IMR-90 (cell line): ENCODE measurements at regions not wholly inside any gene's neighbourhood (a gene's known extent, or its start where the extent isn't known, plus 50 kb on each side); places are given as distances from the start of the nearest gene placed in this dataset.

ENCODE experiments used
- ATAC-seq: fragments of 200-7000 bp; cut with Tn5 transposase; 2 replicates; pipeline ENCODE4 v1.9.1; 2020; ENCODE audit warnings: low read depth, mild to moderate bottlenecking, moderate library complexity
- BruUV-seq: library from RNA; stranded (reverse); fragments of 400-500 nt; replicated peaks from 2 replicates; lab custom pipeline; 2021; lab: Mats Ljungman, UMichigan
- CTCF ChIA-PET: fragments of 300-600 bp; formaldehyde crosslinking; extraction: SDS; loops from one replicate; lab custom pipeline; 2021; ENCODE audit warnings: antibody characterized with exemption; lab: Yijun Ruan, JAX
- POLR2A ChIA-PET: fragments of 300-600 bp; sonication (Branson Sonifier 250); formaldehyde crosslinking; loops from one replicate; lab custom pipeline; 2022; ENCODE audit warnings: antibody characterized with exemption; ENCODE audit not compliant: unreplicated experiment; lab: Charles Lee
- DNase-seq: peaks from one replicate; pipeline ENCODE4 v3.0.0; 2013
- H2AFZ ChIP-seq: replicated peaks from 2 replicates; pipeline ENCODE3; 2013; ENCODE audit warnings: low read length, mild to moderate bottlenecking; ENCODE audit not compliant: poor library complexity
- H2AK5ac ChIP-seq: 2 replicates; pipeline ENCODE4 v1.6.1; 2013; ENCODE audit warnings: low read depth, low read length, inconsistent platforms
- H2AK9ac ChIP-seq: replicated peaks from 2 replicates; pipeline ENCODE3; 2013; ENCODE audit warnings: mild to moderate bottlenecking, low read depth, low read length, moderate library complexity; ENCODE audit not compliant: poor library complexity
- H2BK120ac ChIP-seq: 2 replicates; pipeline ENCODE4 v1.6.1; 2013; ENCODE audit warnings: low read depth, low read length, inconsistent platforms
- H2BK15ac ChIP-seq: 3 replicates; pipeline ENCODE4 v1.6.1; 2013; ENCODE audit warnings: low read depth, low read length, inconsistent platforms
- H2BK20ac ChIP-seq: 2 replicates; pipeline ENCODE4 v1.6.1; 2013; ENCODE audit warnings: low read depth, mild to moderate bottlenecking, inconsistent platforms, low read length, moderate library complexity
- H2BK5ac ChIP-seq: 2 replicates; pipeline ENCODE4 v1.6.1; 2013; ENCODE audit warnings: mild to moderate bottlenecking, low read depth, low read length, inconsistent platforms; ENCODE audit not compliant: poor library complexity, severe bottlenecking
- H3K14ac ChIP-seq: replicated peaks from 2 replicates; pipeline ENCODE4 v1.6.1; 2013; ENCODE audit warnings: low read depth, low read length, inconsistent platforms
- H3K18ac ChIP-seq: 2 replicates; pipeline ENCODE4 v1.6.1; 2013; ENCODE audit warnings: low read depth, low read length, control low read depth
- H3K23ac ChIP-seq: 2 replicates; pipeline ENCODE4 v1.6.1; 2013; ENCODE audit warnings: low read depth, low read length, inconsistent platforms
- H3K27ac ChIP-seq: 2 replicates; pipeline ENCODE4 v1.5.1; 2013; ENCODE audit warnings: mild to moderate bottlenecking, control low read depth, low read length; ENCODE audit not compliant: insufficient read depth
- H3K27me3 ChIP-seq: 2 replicates; pipeline ENCODE4 v1.6.1; 2013; ENCODE audit warnings: low read length; ENCODE audit not compliant: control insufficient read depth, insufficient read depth
- H3K36me3 ChIP-seq: 2 replicates; pipeline ENCODE4 v1.6.1; 2013; ENCODE audit warnings: low read length, mixed read lengths; ENCODE audit not compliant: control insufficient read depth, insufficient read depth
- H3K4ac ChIP-seq: 2 replicates; pipeline ENCODE4 v1.6.1; 2013; ENCODE audit warnings: low read depth, low read length, inconsistent platforms
- H3K4me1 ChIP-seq: 2 replicates; pipeline ENCODE4 v1.6.1; 2013; ENCODE audit warnings: low read length, mixed read lengths; ENCODE audit not compliant: control insufficient read depth, insufficient read depth
- H3K4me2 ChIP-seq: 2 replicates; pipeline ENCODE4 v1.6.1; 2013; ENCODE audit warnings: low read depth, mild to moderate bottlenecking, control low read depth, low read length, moderate library complexity
- H3K4me3 ChIP-seq: 2 replicates; pipeline ENCODE4 v1.5.1; 2013; ENCODE audit warnings: low read depth, mild to moderate bottlenecking, control low read depth, low read length, moderate library complexity; ENCODE audit not compliant: insufficient read depth
- H3K56ac ChIP-seq: 2 replicates; pipeline ENCODE4 v1.6.1; 2013; ENCODE audit warnings: low read length, inconsistent platforms; ENCODE audit not compliant: insufficient read depth; ENCODE audit errors: extremely low read depth
- H3K79me1 ChIP-seq, 2 experiments: 2 replicates each; pipeline ENCODE4 v1.6.1; 2013; ENCODE audit warnings: low read length in 2 of 2, inconsistent platforms in 1 of 2, low read depth in 1 of 2
- H3K9ac ChIP-seq: 2 replicates; pipeline ENCODE4 v1.6.1; 2013; ENCODE audit warnings: low read depth, low read length, control low read depth
- H3K9me1 ChIP-seq: 2 replicates; pipeline ENCODE4 v1.6.1; 2013; ENCODE audit warnings: low read length, inconsistent platforms; ENCODE audit not compliant: insufficient read depth
- H3K9me3 ChIP-seq: 2 replicates; pipeline ENCODE4 v1.6.1; 2013; ENCODE audit warnings: low read length; ENCODE audit not compliant: control insufficient read depth, insufficient read depth
- H4K20me1 ChIP-seq: 2 replicates; pipeline ENCODE4 v1.6.1; 2013; ENCODE audit warnings: low read length, inconsistent platforms; ENCODE audit not compliant: insufficient read depth
- H4K5ac ChIP-seq: 2 replicates; pipeline ENCODE4 v1.6.1; 2013; ENCODE audit warnings: mild to moderate bottlenecking, low read depth, low read length, control low read depth
- H4K8ac ChIP-seq, 2 experiments: 2 replicates each; pipeline ENCODE4 v1.6.1; 2013; ENCODE audit warnings: low read depth in 2 of 2, low read length in 2 of 2, control low read depth in 1 of 2, inconsistent platforms in 1 of 2
- H4K91ac ChIP-seq: 2 replicates; pipeline ENCODE4 v1.6.1; 2013; ENCODE audit warnings: low read depth, low read length, inconsistent platforms; ENCODE audit not compliant: insufficient read depth
- BHLHE40 ChIP-seq: fragments of 150-350 bp; IDR thresholded peaks from 2 replicates; pipeline ENCODE4 v1.6.1; 2016; ENCODE audit warnings: mild to moderate bottlenecking, low read depth, low read length
- CEBPB ChIP-seq: IDR thresholded peaks from 2 replicates; pipeline ENCODE4 v1.6.1; 2012; ENCODE audit warnings: low read depth, low read length, improper control_type of control experiment
- CHD1 ChIP-seq: IDR thresholded peaks from 2 replicates; pipeline ENCODE4 v1.6.1; 2012; ENCODE audit warnings: low read depth, low read length, improper control_type of control experiment
- CTCF ChIP-seq: conservative IDR thresholded peaks from 2 replicates; pipeline ENCODE4 v1.5.1; 2012; ENCODE audit warnings: mild to moderate bottlenecking, low read depth, low read length, improper control_type of control experiment
- ELK1 ChIP-seq: fragments of 150-350 bp; IDR thresholded peaks from 2 replicates; pipeline ENCODE4 v1.6.1; 2016; ENCODE audit warnings: low read depth, mild to moderate bottlenecking, low read length, moderate library complexity, borderline replicate concordance
- FOS ChIP-seq: fragments of 150-350 bp; IDR thresholded peaks from 2 replicates; pipeline ENCODE4 v1.6.1; 2016; ENCODE audit warnings: low read depth, low read length
- MAFK ChIP-seq: IDR thresholded peaks from 2 replicates; pipeline ENCODE4 v1.6.1; 2012; ENCODE audit warnings: low read depth, low read length, improper control_type of control experiment
- MAZ ChIP-seq: IDR thresholded peaks from 2 replicates; pipeline ENCODE4 v1.6.1; 2012; ENCODE audit warnings: low read depth, mild to moderate bottlenecking, low read length, improper control_type of control experiment, moderate library complexity, borderline replicate concordance
- MXI1 ChIP-seq: IDR thresholded peaks from 2 replicates; pipeline ENCODE4 v1.6.1; 2012; ENCODE audit warnings: low read depth, mild to moderate bottlenecking, low read length, moderate library complexity, borderline replicate concordance
- NFE2L2 ChIP-seq: fragments of 150-350 bp; IDR thresholded peaks from 2 replicates; pipeline ENCODE4 v1.6.1; 2016; ENCODE audit warnings: low read depth, mild to moderate bottlenecking, low read length
- POLR2A ChIP-seq: IDR thresholded peaks from 2 replicates; pipeline ENCODE4 v1.6.1; 2012; ENCODE audit warnings: mild to moderate bottlenecking, low read depth, low read length
- RAD21 ChIP-seq: IDR thresholded peaks from 2 replicates; pipeline ENCODE4 v1.6.1; 2012; ENCODE audit warnings: low read length, improper control_type of control experiment
- RCOR1 ChIP-seq: IDR thresholded peaks from 2 replicates; pipeline ENCODE4 v1.6.1; 2012; ENCODE audit warnings: mild to moderate bottlenecking, low read length, improper control_type of control experiment; ENCODE audit not compliant: insufficient replicate concordance
- RFX5 ChIP-seq: IDR thresholded peaks from 2 replicates; pipeline ENCODE4 v1.8.0; 2012; ENCODE audit warnings: low read depth, mild to moderate bottlenecking, low read length, moderate library complexity
- SMC3 ChIP-seq: fragments of 150-350 bp; IDR thresholded peaks from 2 replicates; pipeline ENCODE4 v1.6.1; 2016; ENCODE audit warnings: low read depth, mild to moderate bottlenecking, antibody characterized with exemption, low read length, moderate library complexity
- USF2 ChIP-seq: fragments of 150-350 bp; IDR thresholded peaks from 2 replicates; pipeline ENCODE4 v1.6.1; 2017; ENCODE audit warnings: mild to moderate bottlenecking, antibody characterized with exemption, low read length, low read depth
- WGBS, 2 experiments: methylation state at CpG; one replicate each; pipeline versions ENCODE4 v1.1.5 to v1.1.7; 2013; ENCODE audit warnings: missing lambda C conversion rate in 2 of 2; ENCODE audit not compliant: insufficient read length in 1 of 2; ENCODE audit errors: extremely low coverage in 2 of 2; 5-methylcytosine and 5-hydroxymethylcytosine counted together
- dilution Hi-C: fragments of 300-500 bp; cut with HindIII; formaldehyde crosslinking; loops from one replicate; pipeline ENCODE4 v1.14.3; 2018; ENCODE audit warnings: low sequenced_read_pairs; ENCODE audit not compliant: unreplicated experiment
- in situ Hi-C: fragments of 300-500 bp; cut with MboI; formaldehyde crosslinking; loops from 3 replicates; pipeline ENCODE4 v1.14.3; 2019; ENCODE audit warnings: low sequenced_read_pairs, inconsistent platforms, mixed read lengths
- intact Hi-C: fragments of 100-400 bp; cut with micrococcal nuclease; formaldehyde crosslinking; loops from 2 replicates; pipeline ENCODE4 v1.10.0; 2022

GRCh38 chr15:34688699-34689098 is 66.1 kb downstream of the GJD2 start:
- intact Hi-C loops, result no loop called here
- H3K79me1 ChIP-seq, result no peaks in the 10 kb centered on the region

More at GRCh38 chr15:34688699-34689098, 66.1 kb downstream of the GJD2 start:
- Histone ChIP-seq H3K27ac (no peak overlapping the region), H2AK5ac (no peak overlapping the region), H3K4me2 (no peak overlapping the region), H2BK20ac (no peak overlapping the region), H4K5ac (no peak overlapping the region), H3K4ac (no peak overlapping the region), H3K9ac (no peak overlapping the region), H3K4me1 (no peaks in the 10 kb centered on the region; the same call in 1 of the 2 replicates), H3K27me3 (no peaks in the 10 kb centered on the region; the same call in 1 of the 2 replicates), H2BK5ac (no peak overlapping the region), H3K23ac (no peak overlapping the region), H3K36me3 (no peaks in the 10 kb centered on the region), H2BK15ac (no peak overlapping the region), H3K4me3 (no peak overlapping the region), H3K18ac (no peak overlapping the region), H2AFZ (no peak overlapping the region), H4K20me1 (no peaks in the 10 kb centered on the region), H4K91ac (no peak overlapping the region), H3K56ac (no peak overlapping the region), H3K14ac (no peak overlapping the region), H2AK9ac (no peak overlapping the region), H2BK120ac (no peak overlapping the region), H3K9me1 (no peaks in the 10 kb centered on the region), H3K9me3 (peaks cover 2% of the 10 kb centered on the region; the same call in 1 of the 2 replicates), H4K8ac (no peak overlapping the region)
- in situ Hi-C loops (no loop called here), dilution Hi-C loops (no loop called here)
- TF ChIP-seq BHLHE40 (no peak), SMC3 (no peak), RCOR1 (no peak), MAZ (no peak), POLR2A (no peak), CTCF (no peak), ELK1 (no peak), MXI1 (no peak), NFE2L2 (no peak), MAFK (no peak), CHD1 (no peak), RAD21 (no peak), CEBPB (no peak), RFX5 (no peak), FOS (no peak), USF2 (no peak)
- no TSS peak for BruUV-seq
- ATAC-seq (no peak), DNase-seq (no peak)
- ChIA-PET POLR2A (no interaction called here), CTCF (no interaction called here)
- no CpG with 5 or more reads among the region's 2 CpGs for WGBS, 2 experiments
